Activated T-helper 17 cell treated with anti-CD3 and anti-CD28 coated beads, Interleukin-2, amount 50 U/mL, for 72 hours (primary cell): ENCODE measurements at regions not wholly inside any gene's neighbourhood (a gene's known extent, or its start where the extent isn't known, plus 50 kb on each side); places are given as distances from the start of the nearest gene placed in this dataset.
"Not testable (repeated sequence)": the region's sequence is repeated elsewhere in the genome, so short reads cannot be mapped to it uniquely, and the experiment has no call there.

ENCODE experiments used
- ATAC-seq: fragments of 150-1000 bp; cut with Tn5 transposase; replicated peaks from 2 replicates; pipeline ENCODE4 v1.10.0; 2021; ENCODE audit warnings: mild to moderate bottlenecking, moderate library complexity
- H3K27ac Mint-ChIP-seq: one replicate; pipeline ENCODE4 v1.8.0; 2022; ENCODE audit warnings: mixed read lengths
- H3K27me3 Mint-ChIP-seq: one replicate; pipeline ENCODE4 v1.8.0; 2022; ENCODE audit warnings: mixed read lengths
- H3K36me3 Mint-ChIP-seq: one replicate; pipeline ENCODE4 v1.8.0; 2022; ENCODE audit warnings: low read depth, mild to moderate bottlenecking, mixed read lengths
- H3K4me1 Mint-ChIP-seq: one replicate; pipeline ENCODE4 v1.8.0; 2022; ENCODE audit warnings: mixed read lengths
- H3K4me3 Mint-ChIP-seq: one replicate; pipeline ENCODE4 v1.8.0; 2022; ENCODE audit warnings: mild to moderate bottlenecking, mixed read lengths
- H3K9me3 Mint-ChIP-seq: one replicate; pipeline ENCODE4 v1.8.0; 2022; ENCODE audit warnings: mixed read lengths

GRCh38 chr3:153350420-153350819, 188.4 kb downstream of the RAP2B start:
- peak; percentile 28 for ATAC-seq

GRCh38 chr3:153354641-153355040, 192.6 kb downstream of the RAP2B start:
- no peaks in the 10 kb centered on the region for H3K27me3 Mint-ChIP-seq
- no peak for ATAC-seq
- H3K9me3 Mint-ChIP-seq, result no peaks in the 10 kb centered on the region
- no peaks in the 10 kb centered on the region for H3K36me3 Mint-ChIP-seq
- no peak overlapping the region for H3K27ac Mint-ChIP-seq
- no peaks in the 10 kb centered on the region for H3K4me1 Mint-ChIP-seq
- no peak overlapping the region for H3K4me3 Mint-ChIP-seq

More at GRCh38 chr3:153350420-153350819, 188.4 kb downstream of the RAP2B start:
- H3K4me1 Mint-ChIP-seq, result no peaks in the 10 kb centered on the region
- H3K36me3 Mint-ChIP-seq, result no peaks in the 10 kb centered on the region
- no peak overlapping the region for H3K4me3 Mint-ChIP-seq
- H3K27me3 Mint-ChIP-seq, result no peaks in the 10 kb centered on the region
- no peak overlapping the region for H3K27ac Mint-ChIP-seq
- H3K9me3 Mint-ChIP-seq, result no peaks in the 10 kb centered on the region

- no peaks in the 10 kb centered on the region for H3K9me3 Mint-ChIP-seq
- no peaks in the 10 kb centered on the region for H3K36me3 Mint-ChIP-seq
- H3K4me3 Mint-ChIP-seq, result no peak overlapping the region
- H3K27ac Mint-ChIP-seq, result no peak overlapping the region
- no peaks in the 10 kb centered on the region for H3K27me3 Mint-ChIP-seq
- H3K4me1 Mint-ChIP-seq, result no peaks in the 10 kb centered on the region
- ATAC-seq, result no peak
Measured at GRCh38 chr3:153355559-153355958, 193.5 kb downstream of the RAP2B start.

GRCh38 chr3:153356908-153357307, 194.9 kb downstream of the RAP2B start:
- H3K4me3 Mint-ChIP-seq, result no peak overlapping the region
- H3K27me3 Mint-ChIP-seq, result no peaks in the 10 kb centered on the region
- no peaks in the 10 kb centered on the region for H3K9me3 Mint-ChIP-seq
- no peak for ATAC-seq
- H3K4me1 Mint-ChIP-seq, result no peaks in the 10 kb centered on the region
- H3K36me3 Mint-ChIP-seq, result no peaks in the 10 kb centered on the region
- H3K27ac Mint-ChIP-seq, result no peak overlapping the region

- no peaks in the 10 kb centered on the region for H3K4me1 Mint-ChIP-seq
- no peaks in the 10 kb centered on the region for H3K27me3 Mint-ChIP-seq
- no peak overlapping the region for H3K4me3 Mint-ChIP-seq
- no peaks in the 10 kb centered on the region for H3K36me3 Mint-ChIP-seq
- H3K27ac Mint-ChIP-seq, result no peak overlapping the region
- H3K9me3 Mint-ChIP-seq, result no peaks in the 10 kb centered on the region
- no peak for ATAC-seq
Measured at GRCh38 chr3:153357436-153357835, 195.4 kb downstream of the RAP2B start.

- Mint-ChIP-seq H3K4me3 (no peak overlapping the region), H3K36me3 (no peaks in the 10 kb centered on the region), H3K4me1 (no peaks in the 10 kb centered on the region), H3K27me3 (no peaks in the 10 kb centered on the region), H3K27ac (no peak overlapping the region), H3K9me3 (peaks cover 4% of the 10 kb centered on the region)
- ATAC-seq, result no peak
Measured at GRCh38 chr3:153369561-153370374, 207.7 kb downstream of the RAP2B start.

- Mint-ChIP-seq H3K4me3 (no peak overlapping the region), H3K27ac (no peak overlapping the region), H3K9me3 (peaks cover 4% of the 10 kb centered on the region), H3K36me3 (no peaks in the 10 kb centered on the region), H3K27me3 (no peaks in the 10 kb centered on the region), H3K4me1 (no peaks in the 10 kb centered on the region)
- no peak for ATAC-seq
Measured at GRCh38 chr3:153370680-153371079, 208.7 kb downstream of the RAP2B start.

- Mint-ChIP-seq H3K27ac (no peak overlapping the region), H3K36me3 (no peaks in the 10 kb centered on the region), H3K9me3 (peaks cover 4% of the 10 kb centered on the region), H3K4me3 (no peak overlapping the region), H3K27me3 (peaks cover 1% of the 10 kb centered on the region), H3K4me1 (no peaks in the 10 kb centered on the region)
- ATAC-seq, result no peak
Measured at GRCh38 chr3:153372326-153372725, 210.3 kb downstream of the RAP2B start.

- Mint-ChIP-seq H3K36me3 (no peaks in the 10 kb centered on the region), H3K4me3 (no peak overlapping the region), H3K9me3 (peaks cover 4% of the 10 kb centered on the region), H3K27me3 (peaks cover 3% of the 10 kb centered on the region), H3K4me1 (no peaks in the 10 kb centered on the region), H3K27ac (no peak overlapping the region)
- ATAC-seq, result no peak
Measured at GRCh38 chr3:153373606-153374005, 211.6 kb downstream of the RAP2B start.

- ATAC-seq, H3K27me3 Mint-ChIP-seq, H3K4me3 Mint-ChIP-seq, H3K27ac Mint-ChIP-seq, H3K9me3 Mint-ChIP-seq, H3K4me1 Mint-ChIP-seq, H3K36me3 Mint-ChIP-seq: not testable (repeated sequence)
Measured at GRCh38 chr3:153378366-153378765, 216.3 kb downstream of the RAP2B start.

GRCh38 chr3:153379516-153379915, 217.5 kb downstream of the RAP2B start:
- Mint-ChIP-seq H3K27ac (no peak overlapping the region), H3K36me3 (no peaks in the 10 kb centered on the region), H3K4me3 (no peak overlapping the region), H3K27me3 (peaks cover 3% of the 10 kb centered on the region), H3K4me1 (no peaks in the 10 kb centered on the region), H3K9me3 (peaks cover 4% of the 10 kb centered on the region)
- ATAC-seq, result no peak

- ATAC-seq, result no peak
- Mint-ChIP-seq H3K9me3 (no peaks in the 10 kb centered on the region), H3K27ac (no peak overlapping the region), H3K4me1 (no peaks in the 10 kb centered on the region), H3K36me3 (no peaks in the 10 kb centered on the region), H3K4me3 (no peak overlapping the region), H3K27me3 (no peaks in the 10 kb centered on the region)
Measured at GRCh38 chr3:153385343-153385742, 223.3 kb downstream of the RAP2B start.

GRCh38 chr3:153392363-153392762, 230.3 kb downstream of the RAP2B start:
- no peaks in the 10 kb centered on the region for H3K9me3 Mint-ChIP-seq
- H3K4me1 Mint-ChIP-seq, result no peaks in the 10 kb centered on the region
- no peaks in the 10 kb centered on the region for H3K36me3 Mint-ChIP-seq
- no peak overlapping the region for H3K4me3 Mint-ChIP-seq
- no peak overlapping the region for H3K27ac Mint-ChIP-seq
- ATAC-seq, result no peak
- no peaks in the 10 kb centered on the region for H3K27me3 Mint-ChIP-seq

GRCh38 chr3:153394017-153394416, 232.0 kb downstream of the RAP2B start:
- ATAC-seq, result no peak

GRCh38 chr3:153396581-153396980, 234.6 kb downstream of the RAP2B start:
- no peak overlapping the region for H3K4me3 Mint-ChIP-seq
- peaks cover 5% of the 10 kb centered on the region for H3K4me1 Mint-ChIP-seq
- ATAC-seq, result no peak
- H3K27me3 Mint-ChIP-seq, result no peaks in the 10 kb centered on the region
- no peaks in the 10 kb centered on the region for H3K36me3 Mint-ChIP-seq
- no peak overlapping the region for H3K27ac Mint-ChIP-seq
- H3K9me3 Mint-ChIP-seq, result no peaks in the 10 kb centered on the region

More at GRCh38 chr3:153394017-153394416, 232.0 kb downstream of the RAP2B start:
- Mint-ChIP-seq H3K4me3 (no peak overlapping the region), H3K27ac (no peak overlapping the region), H3K9me3 (no peaks in the 10 kb centered on the region), H3K36me3 (no peaks in the 10 kb centered on the region), H3K27me3 (no peaks in the 10 kb centered on the region), H3K4me1 (no peaks in the 10 kb centered on the region)
